Brain microvascular endothelial cell (primary cell): ENCODE measurements at regions not wholly inside any gene's neighbourhood (a gene's known extent, or its start where the extent isn't known, plus 50 kb on each side); places are given as distances from the start of the nearest gene placed in this dataset.

Experiments used
- DNase-seq: peaks from one replicate; pipeline ENCODE4 v3.0.0-alpha.2; 2020
- H3K27ac ChIP-seq: fragments of 250-450 bp; sonication (Bioruptor Pico); 2 replicates; pipeline ENCODE4 v1.5.1; 2020; ENCODE audit warnings: mild to moderate bottlenecking, moderate library complexity
- H3K27me3 ChIP-seq: fragments of 250-450 bp; sonication (Bioruptor Pico); replicated peaks from 2 replicates; pipeline ENCODE4 v1.5.1; 2020; ENCODE audit warnings: mild to moderate bottlenecking
- H3K36me3 ChIP-seq: fragments of 250-450 bp; sonication (Bioruptor Pico); replicated peaks from 2 replicates; pipeline ENCODE4 v1.5.1; 2020; ENCODE audit warnings: mild to moderate bottlenecking
- H3K4me3 ChIP-seq: 2 replicates; pipeline ENCODE4 v1.5.1; 2011; ENCODE audit warnings: low read depth, mild to moderate bottlenecking, control low read depth, low read length, moderate library complexity
- CTCF ChIP-seq: IDR thresholded peaks from 2 replicates; pipeline ENCODE4 v1.5.1; 2011; ENCODE audit warnings: low read depth, mild to moderate bottlenecking, moderate library complexity, low read length, control low read depth, inconsistent platforms; ENCODE audit errors: missing control alignments
- in situ Hi-C: cut with HindIII; loops from 2 replicates; pipeline ENCODE4 v1.10.0; 2017; ENCODE audit warnings: low sequenced_read_pairs, low pct_ligation_motif_present

GRCh38 chr1:244301595-244302130, 150.0 kb downstream of the ADSS2 start:
- no peaks in the 10 kb centered on the region for H3K27me3 ChIP-seq
- no peak overlapping the region for H3K4me3 ChIP-seq
- H3K36me3 ChIP-seq, result no peaks in the 10 kb centered on the region
- DNase-seq, result no peak
- in situ Hi-C loops, result no loop called here
- H3K27ac ChIP-seq, result no peak overlapping the region
- TF ChIP-seq CTCF, result no peak

- Histone ChIP-seq H3K27ac (no peak overlapping the region), H3K36me3 (no peaks in the 10 kb centered on the region), H3K4me3 (no peak overlapping the region), H3K27me3 (no peaks in the 10 kb centered on the region)
- in situ Hi-C loops, result no loop called here
- TF ChIP-seq CTCF, result no peak
- DNase-seq, result peak; percentile 39
These were observed 148.7 kb downstream of the ADSS2 start for GRCh38 chr1:244302876-244303609.

GRCh38 chr1:244303610-244303969, 148.1 kb downstream of the ADSS2 start:
- no peak overlapping the region for H3K27ac ChIP-seq
- TF ChIP-seq CTCF, result no peak
- in situ Hi-C loops, result no loop called here
- no peaks in the 10 kb centered on the region for H3K36me3 ChIP-seq
- no peaks in the 10 kb centered on the region for H3K27me3 ChIP-seq
- no peak overlapping the region for H3K4me3 ChIP-seq
- DNase-seq, result no peak

GRCh38 chr1:244304156-244304555, 147.6 kb downstream of the ADSS2 start:
- Histone ChIP-seq H3K4me3 (no peak overlapping the region), H3K27me3 (no peaks in the 10 kb centered on the region), H3K27ac (no peak overlapping the region), H3K36me3 (no peaks in the 10 kb centered on the region)
- no peak for DNase-seq
- TF ChIP-seq CTCF, result no peak
- in situ Hi-C loops, result no loop called here

GRCh38 chr1:244304656-244305055, 147.1 kb downstream of the ADSS2 start:
- H3K27ac ChIP-seq, result no peak overlapping the region
- no peaks in the 10 kb centered on the region for H3K27me3 ChIP-seq
- in situ Hi-C loops, result no loop called here
- TF ChIP-seq CTCF, result no peak
- DNase-seq, result no peak
- H3K4me3 ChIP-seq, result no peak overlapping the region
- H3K36me3 ChIP-seq, result no peaks in the 10 kb centered on the region
